Stimulated activated CD4-positive, alpha-beta T cell treated with anti-CD3 and anti-CD28 coated beads, Interleukin-4, amount 100 ng/mL, for 24 hours (primary cell): ENCODE measurements at regions not wholly inside any gene's neighbourhood (a gene's known extent, or its start where the extent isn't known, plus 50 kb on each side); places are given as distances from the start of the nearest gene placed in this dataset.

Source experiments
- DNase-seq: peaks from one replicate; pipeline ENCODE4 v3.0.0-alpha.2; 2020

DNA sequence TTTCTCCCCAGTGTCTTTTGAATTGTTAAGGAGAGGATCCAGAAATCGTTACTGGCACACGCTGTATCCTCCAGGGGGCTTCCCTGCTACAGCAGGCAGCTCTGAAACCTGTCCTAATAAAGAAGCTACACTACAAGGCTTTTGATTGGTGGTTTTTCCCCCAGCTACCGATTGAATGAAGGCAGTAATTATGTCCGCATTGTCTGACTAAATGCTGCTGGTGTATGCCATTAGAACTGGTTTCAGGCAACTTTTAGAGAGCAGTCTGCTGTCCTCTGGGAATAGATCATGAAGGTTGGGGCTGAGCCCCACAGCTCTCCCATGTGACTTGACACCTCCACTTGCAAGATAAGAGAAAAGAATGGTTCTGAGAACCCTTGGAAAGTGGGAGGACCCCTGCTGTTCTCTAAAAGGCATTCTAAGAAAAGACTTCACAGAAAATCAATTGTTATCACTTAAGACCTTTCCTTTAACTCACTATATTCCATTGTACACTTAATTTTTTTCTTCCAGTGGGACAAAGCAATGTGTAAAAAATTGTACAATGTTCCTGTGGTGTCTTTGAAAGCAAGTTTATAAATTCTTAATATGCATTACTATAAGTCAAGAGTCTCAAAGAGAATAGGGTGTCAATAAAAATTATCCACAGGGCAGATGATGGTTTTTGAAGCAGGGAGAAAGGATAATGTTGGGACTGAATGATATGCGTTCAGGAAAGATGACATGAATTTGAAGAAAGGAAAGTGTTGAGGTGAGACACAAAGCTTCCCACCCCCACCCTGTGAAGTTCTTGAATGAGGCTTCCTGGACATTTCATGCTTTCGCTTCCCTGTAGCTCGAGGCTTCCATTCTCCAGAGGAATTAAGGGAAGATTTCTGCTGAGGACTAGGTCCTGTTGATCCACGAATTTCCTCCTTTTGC, 53.0 kb upstream of the DAZL start:
- DNase-seq: no peak

- no peak for DNase-seq
These were observed 53.9 kb upstream of the DAZL start for GRCh38 chr3:16658925-16659793.

GRCh38 chr3:16663854-16664712, 58.9 kb upstream of the DAZL start:
- no peak for DNase-seq

- DNase-seq: no peak
These were observed 60.1 kb upstream of the DAZL start for GRCh38 chr3:16665282-16665741.

DNA sequence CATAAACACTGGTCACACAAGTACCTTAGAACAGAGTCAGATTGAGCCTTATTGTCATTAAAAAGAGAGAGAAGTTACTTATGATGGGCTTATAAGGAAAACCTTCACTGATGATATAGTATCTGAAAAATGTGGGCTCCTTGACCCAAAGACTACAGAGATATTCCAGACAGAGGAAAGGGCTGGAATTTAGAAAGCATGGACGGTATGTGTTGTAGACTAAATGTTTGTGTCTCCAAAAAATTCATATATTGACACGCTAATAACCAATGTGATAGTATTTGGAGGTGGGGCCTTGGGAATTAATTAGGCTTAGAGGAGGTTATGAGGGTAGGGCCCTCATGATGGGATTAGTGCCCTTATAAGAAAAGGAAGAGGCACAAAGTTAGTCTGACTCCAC, 61.0 kb upstream of the DAZL start:
- no peak for DNase-seq

DNA sequence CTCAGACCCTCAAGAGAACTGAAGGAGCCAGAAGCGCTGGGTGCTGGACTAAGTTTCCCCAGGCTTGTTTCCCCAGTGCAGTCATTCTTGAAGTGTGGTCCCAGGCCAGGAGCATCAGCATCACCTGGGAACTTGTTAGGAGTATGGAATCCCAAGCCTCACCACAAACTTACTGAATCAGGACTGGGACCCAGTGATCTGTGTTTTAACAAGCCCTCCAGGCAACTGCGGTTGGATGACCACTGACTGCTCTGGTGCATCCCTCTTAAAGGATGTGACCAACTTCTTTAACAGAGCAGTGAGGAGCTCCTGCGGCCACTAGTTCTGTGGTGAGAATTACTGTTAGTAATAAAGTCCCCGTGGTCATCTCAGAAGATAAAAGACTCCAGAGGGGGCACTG, 62.4 kb upstream of the DAZL start:
- DNase-seq: no peak

- DNase-seq: no peak
These were observed 63.7 kb upstream of the DAZL start for GRCh38 chr3:16668776-16669545.

DNA sequence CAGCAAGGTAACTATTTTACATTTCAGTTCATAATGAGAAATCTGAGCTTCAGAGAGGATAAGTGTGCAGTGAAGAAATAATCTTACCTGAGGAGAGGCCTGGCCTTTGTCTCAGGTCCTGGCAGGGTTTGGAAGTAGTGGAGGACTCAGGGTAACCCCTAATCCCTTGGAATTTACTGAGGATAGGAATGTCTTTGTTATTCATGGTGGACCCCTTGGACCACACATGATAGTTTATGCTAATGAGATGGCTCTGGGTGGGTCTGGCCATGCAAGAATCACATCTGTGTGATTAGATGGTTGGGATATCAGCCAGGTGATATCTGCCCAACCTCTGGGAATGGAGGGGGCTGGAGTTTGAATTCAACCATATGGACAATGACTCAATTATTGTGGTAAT, 65.0 kb upstream of the DAZL start:
- no peak for DNase-seq

DNA sequence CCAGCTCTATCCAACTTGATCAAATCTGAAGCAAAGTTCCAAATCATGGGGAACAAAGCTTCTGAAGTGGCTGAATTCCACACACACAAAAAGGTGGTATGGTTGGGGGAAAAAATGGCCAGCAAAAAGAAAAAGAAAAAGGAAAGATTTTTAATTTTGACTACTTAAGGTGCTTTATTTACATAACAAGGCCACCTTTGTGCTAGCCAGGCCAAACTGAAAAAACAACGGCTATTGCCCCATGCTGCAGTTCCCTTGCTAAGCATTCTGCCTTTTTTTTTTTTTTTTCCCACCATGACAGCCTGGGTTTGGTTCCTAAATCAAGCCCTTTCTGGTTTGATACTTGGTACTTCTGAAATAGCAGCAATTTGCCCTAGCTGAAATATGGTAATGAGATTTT, 66.5 kb upstream of the DAZL start:
- DNase-seq: no peak

GRCh38 chr3:16673530-16673929, 68.3 kb upstream of the DAZL start:
- DNase-seq: no peak

DNA sequence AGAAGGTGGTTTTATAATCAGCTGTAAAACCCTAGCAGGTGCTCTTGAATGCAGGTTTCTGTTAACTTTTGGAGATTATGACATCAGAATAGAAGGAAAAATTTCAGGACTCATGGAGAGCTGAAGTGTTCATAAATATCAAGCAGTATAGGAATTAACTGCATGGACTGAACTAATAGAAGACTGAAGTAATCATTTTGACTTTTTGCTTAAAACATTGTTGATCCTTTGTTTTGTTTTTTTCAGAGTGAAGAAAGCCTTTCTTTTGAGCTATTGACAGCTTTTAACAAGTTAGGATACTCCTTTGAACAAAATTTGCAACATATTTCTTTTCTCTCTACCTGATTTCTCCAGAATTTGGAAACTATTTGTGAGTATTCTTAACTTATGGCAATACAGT, 70.6 kb upstream of the DAZL start:
- DNase-seq: no peak

- no peak for DNase-seq
These were observed 81.5 kb upstream of the DAZL start for GRCh38 chr3:16686679-16687078.

GRCh38 chr3:16687221-16687620, 82.0 kb upstream of the DAZL start:
- no peak for DNase-seq

GRCh38 chr3:16692486-16693344, 87.5 kb upstream of the DAZL start:
- DNase-seq: no peak

DNA sequence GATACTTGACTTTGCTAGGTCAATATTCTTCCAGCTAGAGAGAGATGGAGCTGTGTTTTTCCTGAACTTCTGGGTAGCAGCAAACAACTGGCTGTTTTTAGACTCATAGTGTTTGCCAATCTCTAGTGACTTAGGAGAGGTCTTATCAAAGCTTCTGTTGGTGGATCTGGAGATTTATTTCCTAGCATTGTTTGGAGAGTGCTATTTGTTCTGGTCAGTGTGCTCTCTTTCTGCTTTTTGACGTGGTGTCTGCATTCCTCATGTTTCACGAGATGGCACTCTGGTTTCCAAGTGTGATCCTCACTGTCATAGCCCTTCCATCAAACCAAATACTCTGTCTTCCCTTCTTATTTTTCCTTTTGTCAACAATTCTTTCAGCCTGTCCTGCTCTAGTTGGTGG, 88.6 kb upstream of the DAZL start:
- DNase-seq: no peak

GRCh38 chr3:16695710-16696109, 90.5 kb upstream of the DAZL start:
- DNase-seq: no peak

DNA sequence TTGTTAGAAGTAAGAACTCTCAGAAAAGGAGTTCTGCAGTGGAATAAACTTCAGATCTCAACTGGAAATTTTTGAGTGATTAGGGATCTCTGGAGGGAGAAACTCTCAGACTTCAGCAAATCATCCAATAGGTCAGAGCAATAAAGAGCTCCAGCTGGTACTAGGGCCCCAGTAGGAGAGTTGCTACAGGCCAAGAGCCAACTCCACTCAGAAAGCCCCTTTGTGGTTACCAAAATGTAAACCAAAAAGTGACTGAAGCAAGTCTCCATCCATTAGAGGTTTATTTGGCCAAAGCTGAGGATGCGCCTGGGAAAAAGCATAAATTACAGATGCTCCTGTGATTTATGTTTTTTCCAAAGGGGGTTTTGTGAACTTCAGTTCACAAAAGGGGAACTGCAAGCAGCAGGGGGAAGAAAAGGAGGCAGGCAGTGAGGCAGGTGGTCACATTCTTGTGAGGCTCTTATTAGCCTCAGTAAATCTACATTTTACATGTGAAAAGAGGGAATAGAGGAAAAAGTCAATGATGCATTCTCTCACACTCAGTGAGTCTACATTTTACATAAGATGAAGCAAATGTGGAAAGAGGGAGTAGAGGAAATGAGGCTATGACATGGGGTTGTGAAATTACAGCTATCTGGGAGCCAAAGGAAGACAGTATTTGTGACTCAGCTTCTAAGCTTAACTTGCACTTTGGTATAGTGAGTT, 92.4 kb upstream of the DAZL start:
- no peak for DNase-seq

GRCh38 chr3:16700651-16701050, 95.4 kb upstream of the DAZL start:
- no peak for DNase-seq

GRCh38 chr3:16704941-16705340, 99.7 kb upstream of the DAZL start:
- no peak for DNase-seq

GRCh38 chr3:16707260-16707659, 102.0 kb upstream of the DAZL start:
- DNase-seq: no peak
